WI38 (cell line): ENCODE measurements at regions not wholly inside any gene's neighbourhood (a gene's known extent, or its start where the extent isn't known, plus 50 kb on each side); places are given as distances from the start of the nearest gene placed in this dataset.

Source experiments
- H3K4me3 ChIP-seq: 2 replicates; pipeline ENCODE4 v1.5.1; 2011; ENCODE audit warnings: low read depth, mild to moderate bottlenecking, control low read depth, low read length
- CTCF ChIP-seq: IDR thresholded peaks from 2 replicates; pipeline ENCODE4 v1.5.1; 2012; ENCODE audit warnings: low read depth, mild to moderate bottlenecking, control low read depth, low read length

GRCh38 chr11:81174646-81175330, 1558.9 kb downstream of the FAM181B start:
- no peak for TF ChIP-seq CTCF
- no peak overlapping the region for H3K4me3 ChIP-seq

GRCh38 chr11:81165164-81165563, 1568.5 kb downstream of the FAM181B start:
- H3K4me3 ChIP-seq = no peak overlapping the region
- TF ChIP-seq CTCF = no peak

GRCh38 chr11:81159900-81160299, 1573.8 kb downstream of the FAM181B start:
- no peak for TF ChIP-seq CTCF
- no peak overlapping the region for H3K4me3 ChIP-seq

- no peak overlapping the region for H3K4me3 ChIP-seq
- TF ChIP-seq CTCF = no peak
Measured at GRCh38 chr11:81135570-81135969, 1598.1 kb downstream of the FAM181B start.

GRCh38 chr11:81129618-81130017, 1604.0 kb downstream of the FAM181B start:
- H3K4me3 ChIP-seq = no peak overlapping the region
- TF ChIP-seq CTCF = no peak

GRCh38 chr11:81112718-81113117, 1620.9 kb downstream of the FAM181B start:
- H3K4me3 ChIP-seq = no peak overlapping the region
- no peak for TF ChIP-seq CTCF

GRCh38 chr11:81104051-81104450, 1629.6 kb downstream of the FAM181B start:
- no peak overlapping the region for H3K4me3 ChIP-seq
- TF ChIP-seq CTCF = no peak
